ENCODE measurements at regions not wholly inside any gene's neighbourhood (a gene's known extent, or its start where the extent isn't known, plus 50 kb on each side); places are given as distances from the start of the nearest gene placed in this dataset.
A peak's percentile ranks its signal among the peaks of the same experiment; 100 is the strongest.

DNA sequence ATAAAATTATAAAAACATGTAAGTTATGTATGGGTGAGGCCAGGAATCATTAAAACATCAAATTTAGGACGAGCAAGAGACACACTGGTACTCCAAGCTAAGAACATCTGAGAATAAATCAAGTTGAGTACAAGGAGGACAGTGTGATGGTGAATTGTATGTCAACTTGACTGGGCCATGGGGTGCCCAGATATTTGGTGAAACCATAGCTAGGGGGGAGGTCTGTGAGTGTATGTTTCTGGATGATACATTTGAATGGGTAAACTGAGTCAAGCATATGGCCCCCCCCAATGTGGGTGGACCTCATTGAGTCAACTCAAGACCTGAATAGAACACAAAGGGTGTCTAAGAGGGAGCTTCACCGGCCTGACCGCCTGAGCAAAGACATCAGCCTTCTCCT, 115.3 kb upstream of the BCOR start:
- no CpG with 5 or more reads among the region's 3 CpGs for WGBS (ENCODE audit: extremely low coverage, insufficient coverage, low lambda C conversion rate)
- H3K56ac ChIP-seq (ENCODE audit: low read length), result no peak overlapping the region
- no peak overlapping the region for H3K27ac ChIP-seq (ENCODE audit: low read depth, low read length)
- H2BK120ac ChIP-seq (ENCODE audit: low read depth, low read length), result no peak overlapping the region
- H3K9ac ChIP-seq (ENCODE audit: low read length), result no peak overlapping the region
- H3K4ac ChIP-seq (ENCODE audit: low read depth, low read length), result no peak overlapping the region
- no peak for DNase-seq
- no peaks in the 10 kb centered on the region for H3K79me1 ChIP-seq (ENCODE audit: low read length)
- no peaks in the 10 kb centered on the region for H3K27me3 ChIP-seq (ENCODE audit: insufficient read depth, low read length, poor library complexity)
- H2AK5ac ChIP-seq (ENCODE audit: low read length), result no peak overlapping the region
- H3K79me2 ChIP-seq (ENCODE audit: control insufficient read depth, insufficient read depth, low read length), result no peaks in the 10 kb centered on the region
- no peak overlapping the region for H3K18ac ChIP-seq (ENCODE audit: low read length)
- H4K5ac ChIP-seq (ENCODE audit: low read length), result no peak overlapping the region
- no peak overlapping the region for H3K23ac ChIP-seq (ENCODE audit: low read length)
- no peak overlapping the region for H4K8ac ChIP-seq (ENCODE audit: low read depth, low read length)
- H3K4me2 ChIP-seq (ENCODE audit: low read length), result no peak overlapping the region
- H2BK5ac ChIP-seq (ENCODE audit: low read length), result no peak overlapping the region
- no peak overlapping the region for H3K4me3 ChIP-seq (ENCODE audit: low read length)
- no peaks in the 10 kb centered on the region for H3K4me1 ChIP-seq (ENCODE audit: control insufficient read depth, low read depth, low read length)
- H2BK15ac ChIP-seq (replicated peaks; ENCODE audit: low read depth), result no peak overlapping the region
- H3K36me3 ChIP-seq (ENCODE audit: control insufficient read depth, insufficient read depth, low read length), result no peaks in the 10 kb centered on the region

DNA sequence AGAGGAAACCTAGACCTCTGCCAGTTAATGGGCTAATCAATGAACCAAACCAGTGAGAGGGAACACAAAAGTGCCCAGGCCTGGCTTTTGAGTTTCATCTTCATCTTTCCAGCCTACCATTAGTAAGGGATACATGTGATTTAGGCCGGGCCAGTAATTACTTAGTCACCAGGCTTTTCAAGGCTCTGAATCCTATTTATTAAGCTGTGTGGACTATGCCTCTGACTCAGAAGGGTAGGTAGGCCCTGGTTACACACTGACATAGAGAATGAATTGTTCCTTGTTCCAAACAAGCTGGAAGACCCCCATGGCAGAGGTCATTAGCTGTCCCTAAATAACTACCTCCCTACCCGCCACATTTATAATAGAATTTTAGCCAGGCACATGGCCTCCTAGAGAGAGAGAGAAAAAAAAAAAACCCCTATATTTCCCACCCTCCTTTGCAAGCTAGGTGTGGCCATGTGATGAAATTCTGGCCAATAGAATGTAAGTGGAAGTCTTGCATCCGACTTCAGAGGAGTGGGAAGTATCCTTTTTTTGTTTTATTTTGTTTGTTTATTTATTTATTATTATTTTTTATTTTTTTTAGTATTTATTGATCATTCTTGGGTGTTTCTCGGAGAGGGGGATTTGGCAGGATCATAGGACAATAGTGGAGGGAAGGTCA, 112.3 kb upstream of the BCOR start:
- Histone ChIP-seq H3K9ac (ENCODE audit: low read length) (no peak overlapping the region), H3K56ac (ENCODE audit: low read length) (no peak overlapping the region), H3K23ac (ENCODE audit: low read length) (no peak overlapping the region), H4K8ac (ENCODE audit: low read depth, low read length) (no peak overlapping the region), H4K5ac (ENCODE audit: low read length) (no peak overlapping the region), H2AK5ac (ENCODE audit: low read length) (no peak overlapping the region), H3K27ac (ENCODE audit: low read depth, low read length) (no peak overlapping the region), H2BK5ac (ENCODE audit: low read length) (no peak overlapping the region), H3K4me2 (ENCODE audit: low read length) (no peak overlapping the region), H2BK15ac (replicated peaks; ENCODE audit: low read depth) (no peak overlapping the region), H3K27me3 (ENCODE audit: insufficient read depth, low read length, poor library complexity) (no peaks in the 10 kb centered on the region), H3K4me3 (ENCODE audit: low read length) (no peak overlapping the region), H3K4me1 (ENCODE audit: control insufficient read depth, low read depth, low read length) (no peaks in the 10 kb centered on the region), H2BK120ac (ENCODE audit: low read depth, low read length) (no peak overlapping the region), H3K79me1 (ENCODE audit: low read length) (no peaks in the 10 kb centered on the region), H3K18ac (ENCODE audit: low read length) (no peak overlapping the region), H3K4ac (ENCODE audit: low read depth, low read length) (no peak overlapping the region), H3K36me3 (ENCODE audit: control insufficient read depth, insufficient read depth, low read length) (no peaks in the 10 kb centered on the region), H3K79me2 (ENCODE audit: control insufficient read depth, insufficient read depth, low read length) (no peaks in the 10 kb centered on the region)
- DNase-seq, result no peak
- WGBS (ENCODE audit: extremely low coverage, insufficient coverage, low lambda C conversion rate), result no CpG with 5 or more reads among the region's 4 CpGs

GRCh38 chrX:40207626-40208025, 109.9 kb upstream of the BCOR start:
- no peak overlapping the region for H2AK5ac ChIP-seq (ENCODE audit: low read length)
- H3K23ac ChIP-seq (ENCODE audit: low read length), result no peak overlapping the region
- no peak overlapping the region for H2BK15ac ChIP-seq (replicated peaks; ENCODE audit: low read depth)
- H3K4me3 ChIP-seq (ENCODE audit: low read length), result no peak overlapping the region
- H3K4me1 ChIP-seq (ENCODE audit: control insufficient read depth, low read depth, low read length), result no peaks in the 10 kb centered on the region
- H3K79me1 ChIP-seq (ENCODE audit: low read length), result no peaks in the 10 kb centered on the region
- no peaks in the 10 kb centered on the region for H3K27me3 ChIP-seq (ENCODE audit: insufficient read depth, low read length, poor library complexity)
- H4K8ac ChIP-seq (ENCODE audit: low read depth, low read length), result no peak overlapping the region
- H3K9ac ChIP-seq (ENCODE audit: low read length), result no peak overlapping the region
- no peak overlapping the region for H2BK120ac ChIP-seq (ENCODE audit: low read depth, low read length)
- H3K27ac ChIP-seq (ENCODE audit: low read depth, low read length), result no peak overlapping the region
- no peaks in the 10 kb centered on the region for H3K79me2 ChIP-seq (ENCODE audit: control insufficient read depth, insufficient read depth, low read length)
- no peak overlapping the region for H3K4ac ChIP-seq (ENCODE audit: low read depth, low read length)
- no peak overlapping the region for H4K5ac ChIP-seq (ENCODE audit: low read length)
- no peaks in the 10 kb centered on the region for H3K36me3 ChIP-seq (ENCODE audit: control insufficient read depth, insufficient read depth, low read length)
- no peak overlapping the region for H3K18ac ChIP-seq (ENCODE audit: low read length)
- H2BK5ac ChIP-seq (ENCODE audit: low read length), result no peak overlapping the region
- DNase-seq, result no peak
- no peak overlapping the region for H3K56ac ChIP-seq (ENCODE audit: low read length)
- WGBS (ENCODE audit: extremely low coverage, insufficient coverage, low lambda C conversion rate), result no CpG with 5 or more reads among the region's 4 CpGs
- no peak overlapping the region for H3K4me2 ChIP-seq (ENCODE audit: low read length)

DNA sequence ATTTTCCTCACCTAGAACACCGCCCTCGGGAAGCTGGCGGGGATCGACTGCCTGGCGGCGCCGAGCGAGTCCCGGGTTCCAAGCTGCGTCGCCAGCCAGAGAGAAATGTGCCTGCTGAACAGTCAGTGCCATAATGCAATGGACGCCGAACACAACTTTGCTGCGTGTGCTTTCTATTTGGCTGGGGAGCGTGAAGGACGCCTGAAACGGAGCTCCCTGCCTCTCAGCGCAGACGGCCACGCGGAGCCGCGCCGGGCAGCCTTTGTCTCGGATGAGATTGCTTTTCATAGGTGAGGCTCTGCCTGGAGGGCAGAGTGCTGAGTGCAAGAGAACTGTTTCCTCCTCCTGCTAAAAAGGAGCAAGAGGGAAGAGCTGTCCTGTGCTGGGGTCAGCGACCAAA, 107.7 kb upstream of the BCOR start:
- Histone ChIP-seq H3K18ac (ENCODE audit: low read length) (no peak overlapping the region), H2BK5ac (ENCODE audit: low read length) (no peak overlapping the region), H3K56ac (ENCODE audit: low read length) (no peak overlapping the region), H3K9ac (ENCODE audit: low read length) (no peak overlapping the region), H2BK120ac (ENCODE audit: low read depth, low read length) (no peak overlapping the region), H3K4me2 (ENCODE audit: low read length) (no peak overlapping the region), H3K4me3 (ENCODE audit: low read length) (no peak overlapping the region), H4K8ac (ENCODE audit: low read depth, low read length) (no peak overlapping the region), H3K79me1 (ENCODE audit: low read length) (no peaks in the 10 kb centered on the region), H3K23ac (ENCODE audit: low read length) (no peak overlapping the region), H3K4me1 (ENCODE audit: control insufficient read depth, low read depth, low read length) (no peaks in the 10 kb centered on the region), H3K27ac (ENCODE audit: low read depth, low read length) (no peak overlapping the region), H3K27me3 (ENCODE audit: insufficient read depth, low read length, poor library complexity) (no peaks in the 10 kb centered on the region), H3K79me2 (ENCODE audit: control insufficient read depth, insufficient read depth, low read length) (no peaks in the 10 kb centered on the region), H2AK5ac (ENCODE audit: low read length) (no peak overlapping the region), H4K5ac (ENCODE audit: low read length) (no peak overlapping the region), H3K4ac (ENCODE audit: low read depth, low read length) (no peak overlapping the region), H3K36me3 (ENCODE audit: control insufficient read depth, insufficient read depth, low read length) (no peaks in the 10 kb centered on the region), H2BK15ac (replicated peaks; ENCODE audit: low read depth) (no peak overlapping the region)
- DNase-seq, result no peak
- no CpG with 5 or more reads among the region's 26 CpGs for WGBS (ENCODE audit: extremely low coverage, insufficient coverage, low lambda C conversion rate)

DNA sequence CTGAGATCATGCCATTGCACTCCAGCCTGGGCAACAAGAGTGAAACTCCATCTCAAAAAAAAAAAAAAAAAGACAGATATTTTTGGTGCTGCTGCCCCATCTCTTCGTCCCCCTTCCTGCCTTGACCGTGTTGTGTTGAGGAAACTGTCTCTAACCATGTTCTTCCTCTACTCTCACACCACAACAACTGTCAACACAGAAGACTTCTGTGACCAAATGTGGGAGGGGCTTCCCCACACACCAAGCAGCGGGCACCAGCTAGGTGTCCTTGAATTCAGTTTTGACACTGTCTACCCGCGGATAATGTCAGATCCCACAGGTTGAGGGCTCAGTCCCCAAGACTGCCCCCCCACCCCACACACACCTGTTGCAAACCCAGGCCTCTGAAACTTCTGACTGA, 104.7 kb upstream of the BCOR start:
- no peaks in the 10 kb centered on the region for H3K79me1 ChIP-seq (ENCODE audit: low read length)
- H3K27ac ChIP-seq (ENCODE audit: low read depth, low read length), result no peak overlapping the region
- DNase-seq, result no peak
- H3K79me2 ChIP-seq (ENCODE audit: control insufficient read depth, insufficient read depth, low read length), result no peaks in the 10 kb centered on the region
- WGBS (ENCODE audit: extremely low coverage, insufficient coverage, low lambda C conversion rate), result no CpG with 5 or more reads among the region's 5 CpGs
- H2BK15ac ChIP-seq (replicated peaks; ENCODE audit: low read depth), result no peak overlapping the region
- no peaks in the 10 kb centered on the region for H3K4me1 ChIP-seq (ENCODE audit: control insufficient read depth, low read depth, low read length)
- H2AK5ac ChIP-seq (ENCODE audit: low read length), result no peak overlapping the region
- no peak overlapping the region for H3K4me3 ChIP-seq (ENCODE audit: low read length)
- no peak overlapping the region for H3K9ac ChIP-seq (ENCODE audit: low read length)
- no peaks in the 10 kb centered on the region for H3K36me3 ChIP-seq (ENCODE audit: control insufficient read depth, insufficient read depth, low read length)
- H2BK5ac ChIP-seq (ENCODE audit: low read length), result no peak overlapping the region
- no peak overlapping the region for H3K4me2 ChIP-seq (ENCODE audit: low read length)
- no peak overlapping the region for H3K4ac ChIP-seq (ENCODE audit: low read depth, low read length)
- no peaks in the 10 kb centered on the region for H3K27me3 ChIP-seq (ENCODE audit: insufficient read depth, low read length, poor library complexity)
- H4K8ac ChIP-seq (ENCODE audit: low read depth, low read length), result no peak overlapping the region
- no peak overlapping the region for H3K18ac ChIP-seq (ENCODE audit: low read length)
- no peak overlapping the region for H3K23ac ChIP-seq (ENCODE audit: low read length)
- H3K56ac ChIP-seq (ENCODE audit: low read length), result no peak overlapping the region
- no peak overlapping the region for H2BK120ac ChIP-seq (ENCODE audit: low read depth, low read length)
- no peak overlapping the region for H4K5ac ChIP-seq (ENCODE audit: low read length)

DNA sequence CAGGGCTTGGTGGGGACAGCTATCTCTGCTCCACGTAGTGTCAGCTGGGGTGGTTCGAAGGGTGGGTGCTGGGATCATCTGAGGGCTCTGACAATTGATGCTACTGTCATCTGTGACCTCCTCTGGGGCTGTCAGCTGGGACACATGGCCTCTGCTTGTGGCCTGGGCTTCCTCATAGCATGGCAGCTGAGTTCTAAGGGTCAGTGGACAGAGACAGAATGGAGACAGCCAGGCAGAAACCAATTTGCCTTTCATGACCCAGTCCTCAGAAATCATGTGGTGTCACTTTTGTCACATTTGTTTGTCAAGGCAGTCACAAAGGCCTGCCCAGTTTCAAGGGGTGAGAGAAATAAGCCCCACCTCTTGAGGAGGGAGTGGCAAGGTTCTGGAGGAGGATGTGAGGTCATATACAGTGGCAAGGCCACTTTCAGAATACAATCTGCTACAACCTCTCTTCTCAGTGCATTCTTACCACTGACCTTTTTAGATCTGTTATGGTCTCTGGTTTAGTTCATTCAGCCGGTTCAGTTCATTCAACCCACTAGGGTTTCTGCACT, 103.6 kb upstream of the BCOR start:
- no peak overlapping the region for H3K27ac ChIP-seq (ENCODE audit: low read depth, low read length)
- no peak overlapping the region for H2AK5ac ChIP-seq (ENCODE audit: low read length)
- no peak overlapping the region for H3K4me3 ChIP-seq (ENCODE audit: low read length)
- H3K4me2 ChIP-seq (ENCODE audit: low read length), result no peak overlapping the region
- H3K18ac ChIP-seq (ENCODE audit: low read length), result no peak overlapping the region
- no peaks in the 10 kb centered on the region for H3K36me3 ChIP-seq (ENCODE audit: control insufficient read depth, insufficient read depth, low read length)
- no peaks in the 10 kb centered on the region for H3K27me3 ChIP-seq (ENCODE audit: insufficient read depth, low read length, poor library complexity)
- H3K23ac ChIP-seq (ENCODE audit: low read length), result no peak overlapping the region
- DNase-seq, result peak; percentile 18
- H3K4me1 ChIP-seq (ENCODE audit: control insufficient read depth, low read depth, low read length), result no peaks in the 10 kb centered on the region
- H3K56ac ChIP-seq (ENCODE audit: low read length), result no peak overlapping the region
- H2BK15ac ChIP-seq (replicated peaks; ENCODE audit: low read depth), result no peak overlapping the region
- no peaks in the 10 kb centered on the region for H3K79me1 ChIP-seq (ENCODE audit: low read length)
- WGBS (ENCODE audit: extremely low coverage, insufficient coverage, low lambda C conversion rate), result no CpG with 5 or more reads among the region's 3 CpGs
- H4K5ac ChIP-seq (ENCODE audit: low read length), result no peak overlapping the region
- no peaks in the 10 kb centered on the region for H3K79me2 ChIP-seq (ENCODE audit: control insufficient read depth, insufficient read depth, low read length)
- H3K4ac ChIP-seq (ENCODE audit: low read depth, low read length), result no peak overlapping the region
- H2BK120ac ChIP-seq (ENCODE audit: low read depth, low read length), result no peak overlapping the region
- no peak overlapping the region for H4K8ac ChIP-seq (ENCODE audit: low read depth, low read length)
- H3K9ac ChIP-seq (ENCODE audit: low read length), result no peak overlapping the region
- H2BK5ac ChIP-seq (ENCODE audit: low read length), result no peak overlapping the region
